ENCODE measurements at regions not wholly inside any gene's neighbourhood (a gene's known extent, or its start where the extent isn't known, plus 50 kb on each side); places are given as distances from the start of the nearest gene placed in this dataset.
"Not testable (repeated sequence)": the region's sequence is repeated elsewhere in the genome, so short reads cannot be mapped to it uniquely, and the experiment has no call there.

DNA sequence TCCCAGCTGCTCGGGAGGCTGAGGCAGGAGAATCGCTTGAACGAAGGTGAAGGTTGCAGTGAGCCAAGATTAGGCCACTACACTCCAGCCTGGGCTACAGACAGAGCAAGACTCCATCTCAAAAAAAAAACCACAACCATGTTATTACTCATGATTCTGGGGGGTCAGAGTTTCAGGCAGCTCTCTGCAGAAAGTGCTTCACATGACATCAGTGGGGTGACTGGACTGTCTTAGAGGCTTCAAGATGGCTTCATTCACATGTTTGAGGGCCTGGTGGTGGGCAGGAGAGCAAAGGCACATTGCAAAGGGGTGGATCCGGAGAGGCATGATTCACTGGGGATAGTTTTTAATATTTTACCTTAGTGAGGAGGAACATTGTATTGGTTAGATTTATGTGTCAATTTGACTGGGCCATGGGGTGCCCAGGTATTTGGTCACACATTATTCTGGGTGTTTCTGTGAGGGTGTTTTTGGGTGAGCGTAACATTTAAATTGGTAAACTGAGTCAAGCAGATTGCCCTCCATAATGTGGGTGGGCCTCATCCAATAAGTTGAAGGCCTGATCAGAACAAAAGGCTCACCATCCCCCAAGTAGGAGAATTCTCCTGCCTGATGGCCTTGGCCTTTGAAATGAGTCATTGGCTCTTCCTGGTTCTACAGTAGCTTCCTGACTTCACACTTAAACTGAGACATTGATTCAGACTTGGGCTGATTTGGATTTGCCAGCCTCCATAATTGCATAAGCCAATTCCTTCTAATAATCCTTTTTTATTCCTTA, 109.8 kb downstream of the GOSR1 start:
- 98% methylated on average over 5 of the region's 5 CpGs for WGBS, 2 donors
- DNase-seq = no peak
- Histone ChIP-seq H3K27ac (no peak overlapping the region), H3K27me3 (no peaks in the 10 kb centered on the region), H3K9me3 (no peaks in the 10 kb centered on the region), H3K36me3 (ENCODE audit: low read depth, missing control alignments) (no peaks in the 10 kb centered on the region), H3K4me1 (no peaks in the 10 kb centered on the region), H3K4me3 (no peak overlapping the region)
- no peak for TF ChIP-seq POLR2A (IDR thresholded peaks at IDR 0.05)
- TF ChIP-seq, protein P1, sequence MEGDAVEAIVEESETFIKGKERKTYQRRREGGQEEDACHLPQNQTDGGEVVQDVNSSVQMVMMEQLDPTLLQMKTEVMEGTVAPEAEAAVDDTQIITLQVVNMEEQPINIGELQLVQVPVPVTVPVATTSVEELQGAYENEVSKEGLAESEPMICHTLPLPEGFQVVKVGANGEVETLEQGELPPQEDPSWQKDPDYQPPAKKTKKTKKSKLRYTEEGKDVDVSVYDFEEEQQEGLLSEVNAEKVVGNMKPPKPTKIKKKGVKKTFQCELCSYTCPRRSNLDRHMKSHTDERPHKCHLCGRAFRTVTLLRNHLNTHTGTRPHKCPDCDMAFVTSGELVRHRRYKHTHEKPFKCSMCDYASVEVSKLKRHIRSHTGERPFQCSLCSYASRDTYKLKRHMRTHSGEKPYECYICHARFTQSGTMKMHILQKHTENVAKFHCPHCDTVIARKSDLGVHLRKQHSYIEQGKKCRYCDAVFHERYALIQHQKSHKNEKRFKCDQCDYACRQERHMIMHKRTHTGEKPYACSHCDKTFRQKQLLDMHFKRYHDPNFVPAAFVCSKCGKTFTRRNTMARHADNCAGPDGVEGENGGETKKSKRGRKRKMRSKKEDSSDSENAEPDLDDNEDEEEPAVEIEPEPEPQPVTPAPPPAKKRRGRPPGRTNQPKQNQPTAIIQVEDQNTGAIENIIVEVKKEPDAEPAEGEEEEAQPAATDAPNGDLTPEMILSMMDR (IDR thresholded peaks at IDR 0.05) = no peak
- intact Hi-C loops (cut with DNase I; ENCODE audit: low total_unique reads) = no loop called here

DNA sequence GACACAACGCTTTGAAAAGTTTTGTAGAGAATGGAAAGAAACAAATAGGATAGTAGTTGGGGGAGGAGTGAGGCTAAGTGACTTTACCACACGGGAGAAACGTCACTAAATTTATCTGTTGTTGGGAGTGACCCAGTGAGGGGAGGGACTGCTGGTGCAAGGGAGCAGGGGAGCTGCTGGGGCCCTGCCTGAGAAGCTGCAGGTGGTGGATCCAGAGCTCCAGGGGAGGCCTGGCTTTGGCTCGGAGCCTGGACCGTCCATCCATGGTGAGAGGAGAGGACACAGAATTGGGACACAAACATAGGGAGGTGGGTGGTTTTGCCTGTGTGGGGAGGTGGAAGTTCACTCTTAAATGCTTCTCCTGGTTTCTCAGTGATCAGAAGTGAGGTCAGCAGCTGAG, 107.6 kb downstream of the GOSR1 start:
- no peaks in the 10 kb centered on the region for H3K36me3 ChIP-seq (ENCODE audit: low read depth, missing control alignments)
- intact Hi-C loops (cut with DNase I; ENCODE audit: low total_unique reads) = no loop called here
- H3K4me3 ChIP-seq = no peak overlapping the region
- 62 to 67% methylated on average over 5 of the region's 5 CpGs for WGBS, 2 donors
- no peaks in the 10 kb centered on the region for H3K27me3 ChIP-seq
- no peak for DNase-seq
- H3K27ac ChIP-seq = no peak overlapping the region
- no peaks in the 10 kb centered on the region for H3K4me1 ChIP-seq
- TF ChIP-seq POLR2A (IDR thresholded peaks at IDR 0.05) = no peak
- TF ChIP-seq, protein P1 (IDR thresholded peaks at IDR 0.05) = no peak
- no peaks in the 10 kb centered on the region for H3K9me3 ChIP-seq

DNA sequence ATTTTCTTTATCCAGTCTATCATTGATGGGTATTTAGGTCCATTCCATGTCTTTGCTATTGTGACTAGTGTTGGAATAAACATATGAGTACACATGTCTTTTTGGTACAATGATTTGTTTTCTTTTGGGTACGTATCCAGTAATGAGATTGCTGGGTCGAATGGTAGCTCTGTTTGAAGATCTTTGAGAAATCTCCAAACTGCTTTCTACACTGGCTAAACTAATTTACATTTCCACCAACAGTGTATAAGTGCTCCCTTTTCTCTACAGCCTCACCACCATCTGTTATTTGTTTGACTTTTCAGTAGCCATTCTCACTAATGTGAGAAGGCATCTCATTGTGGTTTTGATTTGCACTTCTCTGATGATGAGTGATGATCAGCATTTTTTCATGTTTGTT, 103.7 kb downstream of the GOSR1 start:
- no peak for DNase-seq
- no peaks in the 10 kb centered on the region for H3K4me1 ChIP-seq
- H3K27me3 ChIP-seq = no peaks in the 10 kb centered on the region
- H3K27ac ChIP-seq = no peak overlapping the region
- H3K36me3 ChIP-seq (ENCODE audit: low read depth, missing control alignments) = no peaks in the 10 kb centered on the region
- WGBS, 2 donors = 90 to 95% methylated on average over 2 of the region's 2 CpGs
- no peaks in the 10 kb centered on the region for H3K9me3 ChIP-seq
- TF ChIP-seq POLR2A (IDR thresholded peaks at IDR 0.05) = no peak
- TF ChIP-seq, protein P1 (IDR thresholded peaks at IDR 0.05) = no peak
- intact Hi-C loops (cut with DNase I; ENCODE audit: low total_unique reads) = no loop called here
- H3K4me3 ChIP-seq = no peak overlapping the region

DNA sequence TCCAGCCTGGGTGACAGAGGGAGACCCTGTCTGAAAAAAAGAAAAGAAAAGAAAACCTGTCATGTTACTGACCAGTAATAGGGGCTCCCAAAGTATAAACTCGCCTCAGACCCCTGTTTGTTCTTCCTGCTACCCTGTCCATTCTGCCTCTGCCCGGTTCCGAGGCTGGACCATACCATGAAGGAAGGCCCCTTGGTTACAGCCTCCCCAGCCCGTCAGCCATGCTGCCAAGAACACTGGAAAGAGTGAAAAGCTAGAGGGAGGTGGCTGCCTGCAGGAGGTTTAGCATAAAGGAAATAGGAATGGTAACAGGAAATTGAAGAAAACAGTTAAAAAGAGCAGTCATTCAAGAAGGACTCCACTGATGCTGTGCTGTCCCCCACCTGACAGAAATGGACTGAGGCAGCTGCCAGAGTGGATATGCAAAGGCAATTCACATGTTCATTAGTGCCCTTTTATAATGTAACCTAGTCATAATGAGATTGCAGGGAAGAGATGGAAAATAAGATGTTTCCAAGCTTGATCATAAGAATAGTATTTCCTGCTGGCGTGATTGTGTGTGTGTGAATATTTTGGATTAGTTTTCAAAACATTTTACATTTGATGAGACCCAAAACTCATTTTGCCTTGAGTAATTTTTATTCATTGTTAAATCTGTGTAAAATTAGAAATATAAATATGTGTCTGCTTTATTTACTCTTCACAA, 102.6 kb downstream of the GOSR1 start:
- H3K27ac ChIP-seq = no peak overlapping the region
- 84 to 87% methylated on average over 5 of the region's 5 CpGs for WGBS, 2 donors
- no peak overlapping the region for H3K4me3 ChIP-seq
- no peaks in the 10 kb centered on the region for H3K9me3 ChIP-seq
- no peaks in the 10 kb centered on the region for H3K4me1 ChIP-seq
- no peaks in the 10 kb centered on the region for H3K27me3 ChIP-seq
- intact Hi-C loops (cut with DNase I; ENCODE audit: low total_unique reads) = no loop called here
- no peak for TF ChIP-seq POLR2A (IDR thresholded peaks at IDR 0.05)
- TF ChIP-seq, protein P1 (IDR thresholded peaks at IDR 0.05) = no peak
- no peak for DNase-seq
- no peaks in the 10 kb centered on the region for H3K36me3 ChIP-seq (ENCODE audit: low read depth, missing control alignments)

DNA sequence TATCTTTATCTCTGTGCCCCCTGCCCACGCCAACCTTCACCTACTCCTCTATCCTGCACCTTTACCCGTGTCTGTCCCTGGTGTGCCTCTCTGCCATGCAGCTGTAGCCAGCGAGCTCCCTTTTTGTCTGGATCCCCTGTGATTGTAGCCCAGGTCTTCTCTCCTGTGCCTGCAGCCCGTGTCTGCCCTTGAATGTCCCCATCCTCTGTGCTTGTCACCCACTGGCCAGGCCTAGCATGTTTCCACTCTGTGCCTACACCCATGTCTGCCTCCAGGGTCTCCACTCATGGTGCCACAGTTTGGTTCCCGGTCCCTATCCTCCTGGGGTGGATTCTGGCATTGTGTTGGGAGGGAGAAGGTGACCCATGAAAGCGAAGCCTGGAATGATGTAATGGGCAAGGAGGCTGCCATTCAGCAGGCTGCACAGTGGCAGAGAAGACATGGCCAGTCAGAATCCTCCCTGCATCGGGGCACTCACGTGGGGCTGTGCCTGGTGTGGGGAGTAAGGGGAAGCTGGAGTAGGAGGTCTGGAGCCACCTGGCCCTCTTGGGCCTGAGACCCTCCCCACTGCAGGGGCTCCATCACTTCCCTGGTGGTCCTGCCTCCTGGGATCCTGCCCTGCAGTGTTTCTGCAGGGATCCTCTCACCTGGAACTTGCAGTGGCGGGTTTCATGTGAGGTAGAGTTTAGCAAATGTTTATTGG, 101.0 kb downstream of the GOSR1 start:
- H3K4me1 ChIP-seq; H3K9me3 ChIP-seq; H3K4me3 ChIP-seq; intact Hi-C loops (cut with DNase I; ENCODE audit: low total_unique reads); H3K36me3 ChIP-seq (ENCODE audit: low read depth, missing control alignments); H3K27me3 ChIP-seq; H3K27ac ChIP-seq: not testable (repeated sequence)
- WGBS, 2 donors = 74% methylated on average over 5 to 9 of the region's 9 CpGs
- peak; percentile 10 for DNase-seq

All from testis (tissue), 2 donors.